ENCODE measurements at regions not wholly inside any gene's neighbourhood (a gene's known extent, or its start where the extent isn't known, plus 50 kb on each side); places are given as distances from the start of the nearest gene placed in this dataset.
A peak's percentile ranks its signal among the peaks of the same experiment; 100 is the strongest.

DNA sequence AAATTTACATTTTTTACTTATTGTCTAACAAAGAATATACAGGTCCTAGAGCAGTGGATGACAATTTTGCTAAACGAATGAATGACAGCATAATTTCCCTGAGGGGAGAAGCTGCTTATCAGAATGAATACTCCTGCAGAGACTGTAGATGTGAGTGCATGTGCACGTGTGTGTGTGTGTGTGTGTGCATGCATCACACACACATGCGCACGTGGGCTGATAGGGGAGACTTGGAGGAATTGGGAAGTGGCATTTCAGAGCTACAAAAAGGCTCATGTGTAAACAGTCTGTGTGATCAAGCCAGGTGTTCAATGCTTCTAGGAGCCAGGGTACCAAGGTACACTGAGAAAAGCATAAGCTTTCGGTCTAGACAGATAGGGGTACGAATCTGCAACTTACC lies 93.5 kb upstream of the SASH1 start:
- TF ChIP-seq, protein P1, sequence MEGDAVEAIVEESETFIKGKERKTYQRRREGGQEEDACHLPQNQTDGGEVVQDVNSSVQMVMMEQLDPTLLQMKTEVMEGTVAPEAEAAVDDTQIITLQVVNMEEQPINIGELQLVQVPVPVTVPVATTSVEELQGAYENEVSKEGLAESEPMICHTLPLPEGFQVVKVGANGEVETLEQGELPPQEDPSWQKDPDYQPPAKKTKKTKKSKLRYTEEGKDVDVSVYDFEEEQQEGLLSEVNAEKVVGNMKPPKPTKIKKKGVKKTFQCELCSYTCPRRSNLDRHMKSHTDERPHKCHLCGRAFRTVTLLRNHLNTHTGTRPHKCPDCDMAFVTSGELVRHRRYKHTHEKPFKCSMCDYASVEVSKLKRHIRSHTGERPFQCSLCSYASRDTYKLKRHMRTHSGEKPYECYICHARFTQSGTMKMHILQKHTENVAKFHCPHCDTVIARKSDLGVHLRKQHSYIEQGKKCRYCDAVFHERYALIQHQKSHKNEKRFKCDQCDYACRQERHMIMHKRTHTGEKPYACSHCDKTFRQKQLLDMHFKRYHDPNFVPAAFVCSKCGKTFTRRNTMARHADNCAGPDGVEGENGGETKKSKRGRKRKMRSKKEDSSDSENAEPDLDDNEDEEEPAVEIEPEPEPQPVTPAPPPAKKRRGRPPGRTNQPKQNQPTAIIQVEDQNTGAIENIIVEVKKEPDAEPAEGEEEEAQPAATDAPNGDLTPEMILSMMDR (IDR thresholded peaks at IDR 0.05), result no peak
- H3K27me3 ChIP-seq, result no peaks in the 10 kb centered on the region
- H3K9me3 ChIP-seq, result peaks cover 0 to 2% (median 0%) of the 10 kb centered on the region in 11 donors
- H3K4me1 ChIP-seq, result peaks cover 0 to 33% (median 10%) of the 10 kb centered on the region in 9 donors
- H3K27ac ChIP-seq, result no peak overlapping the region
- 80 to 85% methylated on average over 6 of the region's 6 CpGs for WGBS, 2 donors
- no peak for DNase-seq
- no peaks in the 10 kb centered on the region for H3K36me3 ChIP-seq
- ATAC-seq, result no peak
- H3K4me3 ChIP-seq, result no peak overlapping the region
- intact Hi-C loops (cut with DNase I), result loop anchor here in 2 of 10 donors (5.0 to 10.0 kb wide), 3 partner anchors 67 to 744 kb away; partner anchors contain the start of gene SAMD5 (in 1 of the 2)

DNA sequence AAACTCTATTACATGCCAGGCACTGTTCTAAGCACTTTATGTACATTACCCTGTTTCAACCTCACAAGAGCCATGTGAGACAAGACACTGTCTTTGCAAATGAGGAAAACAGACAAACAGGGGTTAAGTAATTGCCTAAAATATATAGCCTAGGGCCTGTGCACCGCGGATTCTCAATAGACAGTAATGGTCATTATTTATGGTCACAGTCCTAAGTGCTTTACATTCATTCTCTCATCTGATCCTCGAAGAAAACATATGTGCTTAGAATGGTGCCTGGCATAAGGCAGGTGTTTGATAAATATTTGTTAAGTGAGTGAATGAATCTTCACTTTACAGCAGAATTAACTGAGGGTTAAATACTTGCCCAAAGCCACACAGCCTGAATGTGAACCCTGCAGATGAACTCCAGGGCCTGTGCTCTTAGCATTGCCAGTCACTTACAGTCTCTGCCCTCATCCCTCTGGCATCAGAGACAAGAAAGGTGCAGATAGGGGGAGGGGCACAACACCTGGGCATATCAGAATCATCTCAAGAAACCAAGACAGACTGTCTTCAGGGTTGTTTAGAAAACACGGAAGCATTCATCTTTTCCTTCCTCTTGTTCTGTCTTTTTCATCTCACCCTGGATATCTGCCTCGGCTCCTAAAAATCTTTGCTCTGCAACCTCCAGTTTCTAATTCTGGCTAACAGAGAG lies 92.8 kb upstream of the SASH1 start:
- intact Hi-C loops (cut with DNase I), result loop anchor here in 6 of 10 donors (2.0 to 10.0 kb wide), 6 partner anchors 68 to 745 kb away; partner anchors contain the start of gene SAMD5 (in 1 of the 6)
- peaks cover 0 to 28% (median 10%) of the 10 kb centered on the region in 9 donors for H3K4me1 ChIP-seq
- DNase-seq (no peak), ATAC-seq (no peak)
- no peaks in the 10 kb centered on the region for H3K36me3 ChIP-seq
- TF ChIP-seq, protein P1 (IDR thresholded peaks at IDR 0.05), result no peak
- H3K9me3 ChIP-seq, result peaks cover 0 to 4% (median 0%) of the 10 kb centered on the region in 11 donors
- peak overlapping the region in 3 of 10 donors; percentile 6 to 50 (median 16) for H3K27ac ChIP-seq
- no peak overlapping the region for H3K4me3 ChIP-seq
- no peaks in the 10 kb centered on the region for H3K27me3 ChIP-seq
- WGBS, 2 donors, result 72% methylated on average over 5 of the region's 5 CpGs

DNA sequence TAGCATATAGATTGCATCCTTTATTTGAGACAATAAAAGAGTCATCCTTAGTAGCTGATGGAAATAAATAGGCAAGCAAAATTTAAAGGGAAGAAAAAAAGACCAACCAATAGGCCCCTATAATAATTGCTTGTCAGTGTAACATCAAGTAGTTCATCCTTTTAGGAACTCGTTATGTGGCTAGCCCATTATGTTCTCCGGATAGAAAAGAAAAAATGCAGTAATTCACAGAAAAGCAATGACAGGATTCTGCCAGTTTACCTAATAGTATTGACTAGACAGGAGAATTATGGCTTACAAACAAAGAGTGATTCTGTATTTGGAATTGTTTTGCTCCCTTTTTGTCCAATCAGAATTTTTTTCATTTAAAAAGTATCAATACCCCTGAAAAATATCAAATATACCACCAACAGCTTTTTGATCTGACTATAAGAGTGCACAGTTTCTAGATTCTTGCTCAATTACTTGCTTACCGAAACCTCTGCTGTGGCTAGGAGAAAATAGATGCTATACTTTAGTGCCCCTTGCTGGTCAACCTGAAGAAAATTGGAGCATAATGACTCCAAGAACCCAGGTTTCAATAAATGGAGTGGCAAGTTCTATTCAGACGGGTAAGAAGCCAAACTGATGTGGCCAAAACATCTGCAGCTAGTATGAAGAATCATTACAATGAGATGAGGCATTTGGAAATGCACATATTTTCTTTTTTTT lies 91.5 kb upstream of the SASH1 start:
- ATAC-seq, result peak in 6 of 8 donors; percentile 69 to 85 (median 80)
- Histone ChIP-seq H3K27ac (peak overlapping the region in 3 of 10 donors; percentile 6 to 50 (median 9)), H3K4me3 (no peak overlapping the region), H3K4me1 (peaks cover 0 to 18% (median 4%) of the 10 kb centered on the region in 9 donors), H3K27me3 (no peaks in the 10 kb centered on the region), H3K36me3 (no peaks in the 10 kb centered on the region), H3K9me3 (peaks cover 0 to 4% (median 0%) of the 10 kb centered on the region in 11 donors)
- TF ChIP-seq, protein P1 (IDR thresholded peaks at IDR 0.05), result peak in 8 of 9 donors; percentile 17 to 60 (median 50)
- DNase-seq, result no peak
- WGBS, 2 donors, result 52 to 57% methylated on average over 4 of the region's 4 CpGs
- intact Hi-C loops (cut with DNase I), result loop anchor here in 5 of 10 donors (1.0 to 10.0 kb wide), 6 partner anchors 69 to 214 kb away; no protein-coding TSS in a partner anchor

DNA sequence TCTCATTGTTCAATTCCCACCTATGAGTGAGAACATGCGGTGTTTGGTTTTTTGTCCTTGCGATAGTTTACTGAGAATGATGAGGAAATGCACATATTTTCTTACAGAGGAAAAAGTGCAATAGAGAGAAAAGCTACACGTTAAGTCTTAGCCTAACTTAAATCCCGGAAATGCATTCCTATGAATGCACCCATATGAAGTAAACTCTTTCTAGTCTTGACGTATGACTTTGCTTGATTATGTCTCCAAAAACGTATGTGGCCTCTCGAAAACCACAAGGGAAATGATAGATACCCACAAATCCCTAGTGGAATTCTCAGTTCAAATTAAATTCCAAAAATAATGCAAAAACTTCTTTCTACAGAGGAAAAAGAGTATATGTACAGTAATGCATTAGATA lies 90.7 kb upstream of the SASH1 start:
- Histone ChIP-seq H3K27me3 (no peaks in the 10 kb centered on the region), H3K9me3 (peaks cover 0 to 4% (median 0%) of the 10 kb centered on the region in 11 donors), H3K4me1 (peaks cover 0 to 18% (median 4%) of the 10 kb centered on the region in 9 donors), H3K4me3 (no peak overlapping the region), H3K36me3 (no peaks in the 10 kb centered on the region), H3K27ac (no peak overlapping the region)
- ATAC-seq (no peak), DNase-seq (no peak)
- 83 to 88% methylated on average over 7 of the region's 7 CpGs for WGBS, 2 donors
- TF ChIP-seq, protein P1 (IDR thresholded peaks at IDR 0.05), result no peak
- intact Hi-C loops (cut with DNase I), result loop anchor here in 5 of 10 donors (1.0 to 10.0 kb wide), 6 partner anchors 70 to 213 kb away; no protein-coding TSS in a partner anchor

Data from heart right ventricle (tissue), 16 donors.